Stimulated activated CD4-positive, alpha-beta T cell treated with anti-CD3 and anti-CD28 coated beads, Interleukin-12 subunit alpha, Interleukin-12 subunit beta, amount 100 ng/mL, for 4 hours (primary cell): ENCODE measurements at regions not wholly inside any gene's neighbourhood (a gene's known extent, or its start where the extent isn't known, plus 50 kb on each side); places are given as distances from the start of the nearest gene placed in this dataset.
"Not testable (repeated sequence)": the region's sequence is repeated elsewhere in the genome, so short reads cannot be mapped to it uniquely, and the experiment has no call there.

Source experiments
- DNase-seq: peaks from one replicate; pipeline ENCODE4 v3.0.0-alpha.2; 2020

DNA sequence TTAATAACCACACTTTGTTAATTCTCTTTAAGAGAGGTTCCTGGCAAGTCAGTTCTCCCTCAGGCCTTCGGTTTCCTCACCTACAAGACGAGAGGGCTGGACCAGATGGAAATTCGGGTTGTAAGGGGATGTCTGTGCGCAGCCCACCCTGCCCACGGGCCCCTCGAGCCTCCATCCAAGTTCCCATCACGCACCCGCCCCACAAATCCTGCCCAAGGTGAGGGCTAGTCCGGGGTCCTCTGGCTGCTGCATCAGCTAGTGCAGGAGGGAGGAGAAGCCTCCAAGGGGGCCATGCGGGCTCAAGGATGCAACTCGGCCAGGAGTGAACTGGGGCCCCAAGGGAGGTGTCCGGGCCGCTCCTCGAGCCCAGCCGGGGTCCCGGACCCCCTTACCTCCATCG is 169.6 kb upstream of the TP53TG3 start:
- not testable (repeated sequence) for DNase-seq

DNA sequence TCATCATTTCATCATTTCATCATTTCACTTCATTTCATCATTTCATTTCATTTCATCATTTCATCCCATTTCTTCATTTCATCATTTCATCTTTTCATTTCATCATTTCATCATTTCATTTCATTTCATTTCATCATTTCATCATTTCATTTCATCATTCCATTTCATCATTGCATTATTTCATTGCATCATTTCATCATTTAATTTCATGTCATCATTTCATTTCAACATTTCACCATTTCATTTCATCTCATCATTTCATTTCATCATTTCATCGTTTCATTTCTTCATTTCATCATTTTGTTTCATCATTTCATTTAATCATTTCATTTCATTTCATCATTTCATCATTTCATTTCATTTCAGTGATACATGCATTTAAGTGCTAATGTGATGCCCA is 166.9 kb upstream of the TP53TG3 start:
- DNase-seq = not testable (repeated sequence)

DNA sequence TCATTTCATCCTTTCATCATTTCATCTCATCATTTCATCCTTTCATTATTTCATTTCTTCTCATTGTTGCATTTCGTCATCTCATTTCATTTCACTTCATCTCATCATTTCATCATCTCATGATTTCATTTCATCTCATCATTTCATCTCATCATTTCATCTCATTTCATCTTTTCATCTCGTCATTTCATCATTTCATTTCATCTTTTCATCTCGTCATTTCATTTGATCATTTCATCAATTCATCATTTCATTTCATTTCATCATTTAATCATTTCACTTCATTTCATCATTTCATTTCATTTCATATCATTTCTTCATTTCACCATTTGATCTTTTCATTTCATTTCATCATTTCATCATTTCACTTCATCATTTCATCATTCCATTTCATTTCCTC is 131.3 kb upstream of the TP53TG3 start:
- DNase-seq = not testable (repeated sequence)

DNA sequence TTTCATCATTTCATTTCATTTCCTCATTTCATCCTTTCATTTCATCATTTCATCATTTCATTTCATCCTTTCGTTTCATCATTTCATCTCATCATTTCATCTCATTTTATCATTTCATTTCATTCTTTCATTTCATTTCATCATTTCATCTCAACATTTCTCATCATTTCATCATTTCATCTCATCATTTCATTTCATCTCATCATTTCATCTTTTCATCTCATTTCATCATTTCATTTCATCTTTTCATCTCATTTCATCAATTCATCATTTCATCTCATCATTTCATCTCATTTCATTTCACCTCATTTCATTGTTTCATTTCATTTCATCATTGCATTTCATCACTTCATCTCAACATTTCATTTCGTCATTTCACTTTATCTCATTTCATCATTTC is 129.7 kb upstream of the TP53TG3 start:
- not testable (repeated sequence) for DNase-seq
